NCI-H2029 treated with DMSO at 0.1 percent for 48 hours (cell line): ENCODE measurements at regions not wholly inside any gene's neighbourhood (a gene's known extent, or its start where the extent isn't known, plus 50 kb on each side); places are given as distances from the start of the nearest gene placed in this dataset.
A peak's percentile ranks its signal among the peaks of the same experiment; 100 is the strongest.

Experiments
- DNase-seq: peaks from one replicate; lab custom pipeline; 2025; lab: John Stamatoyannopoulos, UW

DNA sequence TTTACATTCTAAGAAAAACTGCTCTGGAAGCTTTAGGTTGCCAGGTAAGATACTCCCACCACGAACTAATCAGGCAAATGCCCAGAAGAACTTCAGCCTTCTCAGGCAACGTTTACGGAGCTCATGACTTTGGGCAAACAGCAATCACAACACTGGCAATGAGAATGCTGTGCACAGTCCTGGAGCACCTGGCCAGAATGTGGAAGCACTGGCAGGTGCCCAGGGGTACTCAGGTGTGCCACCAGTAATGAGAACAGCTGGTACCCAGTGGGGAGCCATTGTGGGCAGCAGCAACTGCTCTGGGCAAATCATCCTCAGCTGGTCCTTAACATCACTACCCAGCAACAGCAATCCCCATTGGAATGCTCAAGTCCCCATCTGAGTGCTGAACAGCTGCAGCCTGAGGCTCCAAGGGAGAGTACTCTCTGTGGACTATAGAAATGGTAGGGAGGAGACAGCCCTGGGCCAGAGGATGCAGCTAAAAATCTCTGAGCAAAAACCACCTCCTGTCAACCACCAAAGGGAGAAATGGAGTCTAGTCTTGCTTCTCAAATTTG lies 210.0 kb downstream of the FOXO1 start:
- DNase-seq = peak; percentile 9

DNA sequence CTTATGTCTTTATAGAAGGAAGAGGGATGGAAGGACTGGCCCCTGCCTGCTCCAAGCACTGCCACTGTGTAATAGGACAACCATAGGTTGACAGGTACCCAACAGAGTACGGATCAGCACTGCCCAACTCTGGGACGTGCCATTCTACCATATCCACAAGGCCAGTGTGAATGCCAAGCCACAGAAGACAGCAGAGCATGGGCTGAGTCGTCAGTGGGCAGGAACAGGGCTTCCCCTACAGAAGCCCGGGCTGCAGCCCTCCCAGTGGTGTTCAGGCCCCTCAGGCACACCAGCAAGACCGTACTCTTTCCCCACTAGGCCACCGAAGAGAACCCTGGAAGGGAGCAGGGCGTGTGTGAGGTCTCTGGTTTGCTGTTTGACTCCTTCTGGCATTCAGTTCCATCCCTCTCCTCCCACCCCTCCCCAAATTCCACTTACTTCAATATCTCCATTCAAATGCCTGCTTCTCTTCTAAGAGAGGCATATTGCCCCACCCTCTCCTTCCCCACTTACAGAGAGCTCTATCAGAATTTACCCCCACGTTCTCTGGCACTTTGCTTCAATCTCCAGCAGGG lies 209.4 kb downstream of the FOXO1 start:
- DNase-seq = no peak

DNA sequence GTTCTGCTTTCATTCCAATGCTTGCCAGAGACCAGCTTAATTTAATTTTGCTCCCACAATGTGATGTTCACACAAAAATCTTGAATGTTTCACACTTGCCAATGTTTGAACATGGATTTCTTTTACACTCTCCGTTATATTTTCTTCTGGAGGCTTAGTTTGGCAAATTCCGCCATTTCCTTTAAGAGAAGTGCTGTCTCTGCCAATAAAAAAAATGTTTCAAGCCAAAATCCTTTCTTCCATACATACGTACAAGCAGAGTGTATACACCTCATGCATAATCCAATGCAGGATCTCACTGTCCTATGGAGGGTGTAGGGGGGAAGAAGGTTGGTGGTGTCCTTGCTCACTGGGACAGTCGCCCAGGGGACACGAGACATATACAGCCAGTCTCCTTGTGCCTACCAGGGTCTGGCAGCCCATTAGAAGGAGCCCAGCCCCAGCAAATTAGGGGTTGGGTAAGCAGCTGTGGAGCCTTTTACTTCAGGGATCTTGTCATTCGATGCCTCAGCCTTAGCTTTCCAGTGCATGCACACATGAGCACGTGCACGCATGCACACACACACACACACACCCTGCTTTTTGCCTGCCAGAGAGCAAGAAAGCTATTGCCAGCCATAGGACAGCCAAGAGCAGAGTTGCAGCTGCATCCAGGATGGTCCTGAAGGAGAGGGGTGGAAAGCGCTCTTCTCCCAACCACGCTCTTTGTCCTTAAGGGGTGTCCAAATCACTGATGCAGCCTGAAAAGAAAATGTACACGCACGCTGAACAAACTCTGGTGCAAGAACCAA lies 208.3 kb downstream of the FOXO1 start:
- DNase-seq = no peak

- DNase-seq = no peak
Observed at GRCh38 chr13:40458720-40458990, 207.8 kb downstream of the FOXO1 start.

- no peak for DNase-seq
Observed at GRCh38 chr13:40460116-40460515, 206.3 kb downstream of the FOXO1 start.

GRCh38 chr13:40464337-40465014 lies 202.0 kb downstream of the FOXO1 start:
- DNase-seq = peak; percentile 44

DNA sequence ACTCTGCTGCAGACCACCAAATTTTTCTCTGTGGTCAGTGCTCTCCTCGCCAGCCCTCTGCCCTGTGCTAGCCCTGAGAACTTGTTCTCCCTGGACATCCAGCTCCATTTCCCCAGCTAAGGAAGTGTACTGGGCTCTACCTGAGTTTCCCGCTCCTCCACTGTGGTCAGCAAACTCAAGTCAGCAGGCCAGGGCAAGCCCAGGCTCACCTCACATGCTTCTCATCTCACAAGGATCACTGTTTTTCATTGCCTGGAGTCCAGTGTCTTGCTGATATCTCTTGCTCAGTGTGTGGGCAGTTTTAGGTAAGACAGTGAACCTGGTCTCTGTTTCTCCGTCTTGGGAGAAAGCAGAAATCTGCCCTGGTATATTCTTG lies 201.4 kb downstream of the FOXO1 start:
- DNase-seq = no peak

- no peak for DNase-seq
Observed at GRCh38 chr13:40466272-40466671, 200.2 kb downstream of the FOXO1 start.

DNA sequence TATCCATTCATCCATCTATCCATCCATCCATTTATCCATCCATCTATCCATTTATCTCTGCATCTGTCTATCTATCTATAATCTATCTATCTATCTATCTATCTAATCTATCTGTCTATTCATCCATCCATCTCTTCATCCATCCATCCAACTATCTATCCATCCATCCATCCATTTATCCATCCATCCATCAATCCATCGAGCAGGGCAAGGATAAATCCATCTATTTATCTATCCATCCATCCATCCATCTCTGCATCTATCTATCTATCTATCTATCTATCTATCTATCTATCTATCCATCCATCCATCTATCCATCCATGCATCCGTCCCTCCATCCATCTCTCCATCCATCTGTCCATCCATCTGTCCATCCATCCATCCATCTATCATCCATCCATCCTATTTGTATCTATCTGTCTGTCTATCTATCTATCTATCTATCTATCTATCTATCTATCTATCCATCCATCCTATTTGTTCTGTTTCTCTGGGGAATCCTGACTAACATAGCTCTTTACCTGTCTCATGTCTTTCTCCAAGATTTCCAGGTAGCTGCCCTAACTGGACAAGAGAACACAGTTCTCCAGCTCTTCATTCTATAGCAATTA lies 198.1 kb downstream of the FOXO1 start:
- DNase-seq = no peak

DNA sequence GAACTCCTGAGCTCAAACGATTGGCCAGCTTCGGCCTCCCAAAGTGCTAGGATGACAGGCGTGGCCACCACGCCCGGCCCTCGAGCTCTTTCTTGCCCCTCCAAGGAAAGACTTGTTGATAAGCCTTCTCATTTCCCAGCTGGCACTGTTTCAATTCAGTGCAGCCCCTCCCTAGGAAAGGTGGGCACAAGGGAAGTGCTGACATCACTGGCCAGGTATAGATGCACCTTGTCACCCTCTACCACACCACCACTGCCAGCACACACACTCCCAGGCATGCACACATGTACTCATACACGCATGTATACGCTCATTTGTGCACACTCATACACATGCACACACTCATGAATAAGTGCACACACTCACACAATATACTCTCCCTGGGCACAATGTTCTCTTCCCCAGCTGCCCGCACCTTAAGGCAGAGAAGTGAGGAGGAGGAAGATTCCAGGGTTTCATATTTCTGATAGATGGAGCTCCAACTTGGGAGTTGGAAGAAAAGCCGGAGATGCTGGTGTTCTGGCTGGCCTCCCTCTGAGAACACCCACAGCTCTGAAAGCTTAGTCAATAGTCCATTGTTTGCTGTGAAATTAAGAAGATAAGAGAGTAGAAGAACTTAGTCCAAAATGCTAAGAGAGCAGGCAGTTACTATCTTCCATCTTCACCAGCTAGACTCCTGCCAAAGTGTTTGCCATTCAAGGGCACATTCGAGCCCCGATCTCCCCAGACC lies 196.7 kb downstream of the FOXO1 start:
- DNase-seq = no peak

DNA sequence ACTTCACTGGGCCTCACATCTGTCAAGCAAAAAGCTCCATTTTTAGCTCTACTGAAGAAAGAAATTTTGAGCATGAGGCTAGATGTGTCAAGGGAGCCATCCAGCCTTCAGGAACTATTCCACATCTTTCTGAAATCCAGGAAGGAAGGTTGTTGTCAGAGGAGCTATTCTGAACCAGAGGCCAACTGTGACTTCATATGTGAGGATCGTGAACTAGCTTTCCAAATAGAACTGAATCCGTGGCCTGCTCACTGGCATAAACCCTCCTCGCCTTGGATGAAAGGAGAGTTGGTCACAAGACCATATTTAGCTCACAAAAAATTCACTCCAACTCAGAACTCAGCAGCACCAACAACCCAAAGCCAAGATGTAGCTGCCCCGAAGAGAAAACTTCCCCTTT lies 195.8 kb downstream of the FOXO1 start:
- no peak for DNase-seq

DNA sequence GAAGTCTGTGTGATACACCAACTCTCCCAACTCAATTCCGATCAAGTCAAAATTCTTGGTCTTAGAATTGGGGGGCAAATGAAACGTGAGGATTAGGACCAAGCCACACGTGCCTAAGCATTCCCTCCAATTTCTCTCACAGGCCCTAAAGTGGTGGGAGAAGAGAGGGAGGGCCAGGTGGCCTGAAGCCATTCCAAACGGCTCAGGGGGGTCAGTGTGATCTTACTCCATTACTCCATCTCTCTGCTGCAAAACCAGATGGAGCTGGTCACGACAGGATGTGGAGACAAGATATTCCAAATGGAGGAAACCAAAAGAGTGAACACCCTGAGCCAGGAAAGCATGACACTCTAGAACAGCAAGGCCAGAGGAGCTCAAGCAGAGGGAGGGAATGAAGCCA lies 195.4 kb downstream of the FOXO1 start:
- no peak for DNase-seq

- no peak for DNase-seq
Observed at GRCh38 chr13:40471911-40472310, 194.5 kb downstream of the FOXO1 start.

DNA sequence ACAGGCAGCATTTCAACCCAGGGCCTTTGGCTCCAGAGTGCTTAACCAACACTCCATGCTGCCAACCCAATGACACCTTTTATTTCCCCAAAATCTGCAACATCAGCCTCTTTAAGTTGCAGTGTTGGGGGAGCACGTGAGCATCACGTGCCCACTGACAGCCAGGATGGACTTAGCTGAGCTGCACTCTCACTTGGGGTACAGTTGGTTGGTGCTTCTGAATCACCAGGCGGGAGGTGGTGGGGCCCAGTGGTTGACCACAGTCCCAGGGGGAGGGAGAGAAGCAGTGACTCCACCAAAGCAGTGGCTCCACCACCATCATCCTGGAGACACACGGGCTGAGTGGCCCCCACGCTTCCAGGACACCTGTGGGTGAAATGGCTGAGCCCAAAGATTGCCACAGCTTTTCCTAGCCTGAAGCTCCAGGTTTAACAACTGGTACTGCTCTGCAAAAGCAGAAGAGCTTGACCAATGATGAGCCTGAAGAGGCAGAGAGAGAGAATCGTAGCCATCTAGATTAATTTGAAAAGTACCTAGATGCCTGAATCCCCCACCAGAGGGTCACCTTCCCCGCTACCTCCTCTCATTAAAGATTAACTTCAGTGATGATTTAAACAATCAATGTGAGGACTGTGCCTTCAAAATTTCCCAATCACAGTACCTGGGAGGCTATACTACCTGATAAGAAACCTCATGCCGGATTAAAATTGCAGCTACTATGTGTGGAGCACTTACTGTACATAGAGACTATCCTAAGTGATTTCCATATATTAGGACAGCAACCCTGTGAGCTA lies 193.8 kb downstream of the FOXO1 start:
- no peak for DNase-seq

DNA sequence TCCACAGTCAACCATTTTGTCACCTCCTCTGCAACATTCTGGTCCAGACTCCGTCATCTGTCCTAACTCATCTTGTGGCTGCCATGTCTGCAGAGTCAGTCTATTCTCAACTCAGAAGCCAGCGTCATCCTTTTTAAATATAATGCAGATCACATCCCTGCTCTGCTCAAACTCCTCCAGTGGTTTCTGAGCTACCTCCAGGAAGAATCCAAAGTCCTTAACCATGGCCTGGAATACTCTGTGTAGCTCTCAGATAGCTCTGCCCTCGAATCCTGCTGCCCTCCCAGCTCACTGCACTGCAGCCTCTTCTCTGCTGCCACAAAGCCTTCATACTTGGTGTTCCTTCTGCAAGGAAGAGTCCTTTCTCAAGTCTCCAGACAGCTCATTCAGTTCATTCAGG lies 190.8 kb downstream of the FOXO1 start:
- no peak for DNase-seq

DNA sequence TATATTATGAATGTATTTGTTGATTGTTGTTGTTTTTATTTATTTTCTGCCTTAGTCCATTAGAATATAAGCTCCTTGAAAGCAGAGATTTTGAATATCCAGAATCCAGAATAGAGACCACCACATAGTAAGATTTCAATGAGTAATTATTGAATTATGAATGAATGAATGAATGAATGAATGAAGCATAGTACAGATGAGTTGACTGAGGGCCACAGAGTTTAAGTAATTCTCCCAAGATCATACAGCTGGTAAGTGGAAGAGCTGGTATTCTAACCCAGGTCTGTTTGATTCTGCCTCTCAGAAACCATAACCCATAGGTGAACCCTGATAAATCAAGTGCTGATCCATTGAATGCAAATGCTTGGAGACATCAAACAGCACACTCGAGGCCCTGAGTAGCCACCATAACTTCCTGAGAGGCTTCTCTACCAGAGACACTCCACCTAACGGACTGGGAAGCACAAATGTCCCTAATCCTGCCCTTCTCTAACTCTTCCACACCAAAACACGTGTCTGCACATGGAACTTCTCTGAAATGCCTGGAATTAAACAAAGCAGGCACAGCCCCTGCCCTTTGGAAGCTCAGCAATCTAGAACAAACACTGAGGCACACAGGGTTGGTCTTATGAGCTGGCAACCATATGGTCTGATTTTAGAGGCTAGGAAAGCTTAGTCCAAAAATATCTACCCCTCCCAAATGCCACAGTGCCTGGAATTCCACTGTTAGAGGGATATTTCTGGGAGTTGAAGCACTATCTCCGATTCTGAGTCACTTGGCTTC lies 190.1 kb downstream of the FOXO1 start:
- no peak for DNase-seq

GRCh38 chr13:40477623-40478608 lies 188.5 kb downstream of the FOXO1 start:
- DNase-seq = no peak

DNA sequence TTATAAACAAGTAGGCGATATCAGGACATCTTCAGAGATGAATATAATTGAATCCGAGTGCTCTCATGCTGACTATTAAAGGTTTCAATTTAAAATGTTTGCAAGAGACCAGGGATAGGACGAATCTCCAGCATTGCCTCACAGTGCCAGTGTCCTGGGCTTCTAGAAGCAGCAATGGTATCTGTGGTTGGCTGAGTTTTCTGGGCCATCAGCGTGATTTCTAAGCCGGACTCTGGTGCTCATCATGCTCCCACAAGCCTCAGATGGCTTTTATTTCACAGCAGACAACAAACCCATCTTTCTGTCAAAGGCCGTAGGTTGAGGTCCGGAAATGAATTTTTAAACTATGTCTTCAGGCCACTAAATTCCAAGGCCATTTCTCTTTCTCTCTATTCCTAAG lies 187.7 kb downstream of the FOXO1 start:
- no peak for DNase-seq

GRCh38 chr13:40479196-40479845 lies 187.1 kb downstream of the FOXO1 start:
- no peak for DNase-seq
